HepG2 (cell line): ENCODE measurements at regions not wholly inside any gene's neighbourhood (a gene's known extent, or its start where the extent isn't known, plus 50 kb on each side); places are given as distances from the start of the nearest gene placed in this dataset.
A peak's percentile ranks its signal among the peaks of the same experiment; 100 is the strongest.

ENCODE experiments used
- DR1 ChIP-seq: sonication (generic); formaldehyde crosslinking; IDR thresholded peaks from 2 replicates; pipeline ENCODE4 v1.8.0; 2021; ENCODE audit warnings: mild to moderate bottlenecking, missing genetic modification reagents, inconsistent platforms
- ESRRA ChIP-seq: sonication (generic); formaldehyde crosslinking; IDR thresholded peaks from 2 replicates; pipeline ENCODE4 v1.5.1; 2020; ENCODE audit warnings: mild to moderate bottlenecking, low read depth, missing genetic modification reagents
- RBM22 ChIP-seq: fragments of 200-400 bp; formaldehyde crosslinking; optimal IDR thresholded peaks from 2 replicates; pipeline ENCODE3; 2017; ENCODE audit warnings: mild to moderate bottlenecking, low read length, moderate library complexity
- SP2 ChIP-seq: sonication (generic); formaldehyde crosslinking; IDR thresholded peaks from 2 replicates; pipeline ENCODE4 v1.5.1; 2020; ENCODE audit warnings: mild to moderate bottlenecking, missing genetic modification reagents
- SRSF4 ChIP-seq: fragments of 200-400 bp; formaldehyde crosslinking; IDR thresholded peaks from one replicate; pipeline ENCODE4 v1.6.1; 2018; ENCODE audit warnings: mild to moderate bottlenecking, low read depth, low read length, moderate library complexity; ENCODE audit not compliant: poor library complexity, severe bottlenecking
- ZBTB7B ChIP-seq: sonication (generic); formaldehyde crosslinking; IDR thresholded peaks from 2 replicates; pipeline ENCODE4 v1.4.0; 2020; ENCODE audit warnings: missing genetic modification reagents
- ZNF235 ChIP-seq: sonication (generic); formaldehyde crosslinking; IDR thresholded peaks from 2 replicates; pipeline ENCODE4 v1.8.1; 2023; ENCODE audit warnings: mild to moderate bottlenecking, missing genetic modification reagents, borderline replicate concordance
- ZNF33B ChIP-seq: sonication (generic); formaldehyde crosslinking; IDR thresholded peaks from 2 replicates; pipeline ENCODE4 v1.5.1; 2020; ENCODE audit warnings: mild to moderate bottlenecking, missing genetic modification reagents
- ZNF431 ChIP-seq: sonication (generic); formaldehyde crosslinking; IDR thresholded peaks from 2 replicates; pipeline ENCODE4 v1.9.0; 2022; ENCODE audit warnings: missing genetic modification reagents, low read depth, mild to moderate bottlenecking, borderline replicate concordance
- TF ChIP-seq, protein P1 (sequence below): sonication (generic); formaldehyde crosslinking; IDR thresholded peaks from 2 replicates; pipeline ENCODE4 v1.4.0; 2020; ENCODE audit warnings: missing genetic modification reagents
- TF ChIP-seq, protein P2 (sequence below): sonication (generic); formaldehyde crosslinking; IDR thresholded peaks from 2 replicates; pipeline ENCODE4 v1.4.0; 2020; ENCODE audit warnings: missing genetic modification reagents

DNA sequence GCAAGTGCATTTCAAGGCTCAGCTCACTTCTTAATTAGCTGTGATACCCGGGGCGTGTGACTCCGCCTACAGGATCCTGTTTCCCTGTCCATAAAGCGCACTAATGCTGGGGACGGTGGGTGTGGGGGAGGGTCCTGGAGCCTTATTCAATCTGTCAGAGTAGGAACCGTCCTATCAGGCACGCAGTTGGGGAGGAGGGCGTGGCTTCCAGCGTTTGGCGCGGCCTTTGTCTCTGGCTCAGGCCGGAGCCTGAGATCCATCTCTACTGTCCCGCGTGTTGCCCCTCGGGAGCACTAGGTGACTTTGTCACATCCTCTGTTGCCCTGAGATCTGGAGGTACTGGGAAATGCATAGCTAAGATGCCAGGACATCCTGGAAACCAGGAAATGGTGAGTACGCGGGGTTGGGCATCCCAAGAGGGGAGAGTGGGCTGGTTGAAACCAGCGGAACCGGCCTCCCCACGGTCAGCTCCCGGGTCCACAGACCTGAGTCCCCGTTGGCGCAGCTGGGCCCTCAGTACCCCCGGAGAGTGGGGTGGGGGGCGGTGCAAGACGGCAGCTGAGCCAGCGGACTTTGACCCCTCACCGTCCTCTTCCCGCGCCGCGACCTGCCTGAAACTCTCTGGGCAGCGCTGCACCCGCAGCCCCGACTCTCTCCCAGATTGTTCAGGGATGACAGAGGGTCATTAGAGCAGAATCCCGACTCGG, 104.4 kb upstream of the ZNF92 start (continued):
- TF ChIP-seq, protein P1, sequence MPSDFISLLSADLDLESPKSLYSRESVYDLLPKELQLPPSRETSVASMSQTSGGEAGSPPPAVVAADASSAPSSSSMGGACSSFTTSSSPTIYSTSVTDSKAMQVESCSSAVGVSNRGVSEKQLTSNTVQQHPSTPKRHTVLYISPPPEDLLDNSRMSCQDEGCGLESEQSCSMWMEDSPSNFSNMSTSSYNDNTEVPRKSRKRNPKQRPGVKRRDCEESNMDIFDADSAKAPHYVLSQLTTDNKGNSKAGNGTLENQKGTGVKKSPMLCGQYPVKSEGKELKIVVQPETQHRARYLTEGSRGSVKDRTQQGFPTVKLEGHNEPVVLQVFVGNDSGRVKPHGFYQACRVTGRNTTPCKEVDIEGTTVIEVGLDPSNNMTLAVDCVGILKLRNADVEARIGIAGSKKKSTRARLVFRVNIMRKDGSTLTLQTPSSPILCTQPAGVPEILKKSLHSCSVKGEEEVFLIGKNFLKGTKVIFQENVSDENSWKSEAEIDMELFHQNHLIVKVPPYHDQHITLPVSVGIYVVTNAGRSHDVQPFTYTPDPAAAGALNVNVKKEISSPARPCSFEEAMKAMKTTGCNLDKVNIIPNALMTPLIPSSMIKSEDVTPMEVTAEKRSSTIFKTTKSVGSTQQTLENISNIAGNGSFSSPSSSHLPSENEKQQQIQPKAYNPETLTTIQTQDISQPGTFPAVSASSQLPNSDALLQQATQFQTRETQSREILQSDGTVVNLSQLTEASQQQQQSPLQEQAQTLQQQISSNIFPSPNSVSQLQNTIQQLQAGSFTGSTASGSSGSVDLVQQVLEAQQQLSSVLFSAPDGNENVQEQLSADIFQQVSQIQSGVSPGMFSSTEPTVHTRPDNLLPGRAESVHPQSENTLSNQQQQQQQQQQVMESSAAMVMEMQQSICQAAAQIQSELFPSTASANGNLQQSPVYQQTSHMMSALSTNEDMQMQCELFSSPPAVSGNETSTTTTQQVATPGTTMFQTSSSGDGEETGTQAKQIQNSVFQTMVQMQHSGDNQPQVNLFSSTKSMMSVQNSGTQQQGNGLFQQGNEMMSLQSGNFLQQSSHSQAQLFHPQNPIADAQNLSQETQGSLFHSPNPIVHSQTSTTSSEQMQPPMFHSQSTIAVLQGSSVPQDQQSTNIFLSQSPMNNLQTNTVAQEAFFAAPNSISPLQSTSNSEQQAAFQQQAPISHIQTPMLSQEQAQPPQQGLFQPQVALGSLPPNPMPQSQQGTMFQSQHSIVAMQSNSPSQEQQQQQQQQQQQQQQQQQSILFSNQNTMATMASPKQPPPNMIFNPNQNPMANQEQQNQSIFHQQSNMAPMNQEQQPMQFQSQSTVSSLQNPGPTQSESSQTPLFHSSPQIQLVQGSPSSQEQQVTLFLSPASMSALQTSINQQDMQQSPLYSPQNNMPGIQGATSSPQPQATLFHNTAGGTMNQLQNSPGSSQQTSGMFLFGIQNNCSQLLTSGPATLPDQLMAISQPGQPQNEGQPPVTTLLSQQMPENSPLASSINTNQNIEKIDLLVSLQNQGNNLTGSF (CRISPR knock-in tag), result no peak
- no peak for TF ChIP-seq ZNF235
- 0 out of 2 replicates have a peak, but pooled peaks have one; percentile 33 for TF ChIP-seq ESRRA (CRISPR knock-in tag)
- no peak for TF ChIP-seq DR1 (CRISPR knock-in tag)
- no peak for TF ChIP-seq ZBTB7B
- no peak for TF ChIP-seq RBM22
- TF ChIP-seq SP2 (CRISPR knock-in tag), result peak; percentile 76
- TF ChIP-seq, protein P2, sequence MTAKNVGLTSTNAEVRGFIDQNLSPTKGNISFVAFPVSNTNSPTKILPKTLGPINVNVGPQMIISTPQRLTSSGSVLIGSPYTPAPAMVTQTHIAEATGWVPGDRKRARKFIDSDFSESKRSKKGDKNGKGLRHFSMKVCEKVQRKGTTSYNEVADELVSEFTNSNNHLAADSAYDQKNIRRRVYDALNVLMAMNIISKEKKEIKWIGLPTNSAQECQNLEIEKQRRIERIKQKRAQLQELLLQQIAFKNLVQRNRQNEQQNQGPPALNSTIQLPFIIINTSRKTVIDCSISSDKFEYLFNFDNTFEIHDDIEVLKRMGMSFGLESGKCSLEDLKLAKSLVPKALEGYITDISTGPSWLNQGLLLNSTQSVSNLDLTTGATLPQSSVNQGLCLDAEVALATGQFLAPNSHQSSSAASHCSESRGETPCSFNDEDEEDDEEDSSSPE (CRISPR knock-in tag), result peak; percentile 78
- TF ChIP-seq ZNF431, result no peak
- no peak for TF ChIP-seq ZNF33B (CRISPR knock-in tag)
- TF ChIP-seq SRSF4, result no peak
